Nephron (organoid): ENCODE measurements at regions not wholly inside any gene's neighbourhood (a gene's known extent, or its start where the extent isn't known, plus 50 kb on each side); places are given as distances from the start of the nearest gene placed in this dataset.

Experiments
- H3K27ac Mint-ChIP-seq, 3 experiments: 2 replicates each; pipeline ENCODE4 v1.8.0; 2020; ENCODE audit warnings: mixed read lengths in 3 of 3, mild to moderate bottlenecking in 2 of 3, moderate library complexity in 1 of 3
- H3K27me3 Mint-ChIP-seq: 2 replicates; pipeline ENCODE4 v1.8.0; 2021; ENCODE audit warnings: low read depth, mild to moderate bottlenecking, moderate library complexity, mixed read lengths
- H3K36me3 Mint-ChIP-seq: 2 replicates; pipeline ENCODE4 v1.8.0; 2020; ENCODE audit warnings: low read depth, mixed read lengths
- H3K4me1 Mint-ChIP-seq: 2 replicates; pipeline ENCODE4 v1.8.0; 2020; ENCODE audit warnings: mixed read lengths
- H3K4me3 Mint-ChIP-seq, 3 experiments: 2 replicates each; pipeline ENCODE4 v1.8.0; 2020; ENCODE audit warnings: mild to moderate bottlenecking in 3 of 3, mixed read lengths in 3 of 3, moderate library complexity in 2 of 3
- H3K9me3 Mint-ChIP-seq: 2 replicates; pipeline ENCODE4 v1.8.0; 2020; ENCODE audit warnings: mixed read lengths
- TF ChIP-seq, protein P1 (sequence below), 3 experiments: fragments of 200-600 bp; sonication (generic); IDR thresholded peaks; one replicate each; pipeline ENCODE4 v1.5.0; 2021; ENCODE audit warnings: antibody characterized with exemption in 3 of 3; ENCODE audit not compliant: unreplicated experiment in 3 of 3

DNA sequence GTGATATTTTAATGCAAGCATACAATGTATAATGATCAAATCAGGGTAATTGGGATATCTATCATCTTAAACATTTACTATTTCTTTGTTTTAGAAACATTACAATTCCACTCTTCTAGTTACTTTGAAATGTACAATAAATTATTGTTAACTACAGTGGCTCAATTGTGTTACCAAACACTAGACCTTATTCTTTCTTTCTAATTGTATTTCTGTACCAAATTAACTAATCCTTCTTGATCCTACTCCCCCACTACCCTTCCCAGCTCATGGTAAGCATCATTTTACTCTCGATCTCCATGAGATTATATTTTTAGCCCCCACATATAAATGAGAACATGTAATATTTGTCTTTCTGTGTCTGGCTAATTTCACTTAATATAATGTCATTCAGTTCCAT, 95.0 kb upstream of the MROH9 start:
- no peak overlapping the region for H3K27ac Mint-ChIP-seq
- no peaks in the 10 kb centered on the region for H3K4me1 Mint-ChIP-seq
- TF ChIP-seq, protein P1, sequence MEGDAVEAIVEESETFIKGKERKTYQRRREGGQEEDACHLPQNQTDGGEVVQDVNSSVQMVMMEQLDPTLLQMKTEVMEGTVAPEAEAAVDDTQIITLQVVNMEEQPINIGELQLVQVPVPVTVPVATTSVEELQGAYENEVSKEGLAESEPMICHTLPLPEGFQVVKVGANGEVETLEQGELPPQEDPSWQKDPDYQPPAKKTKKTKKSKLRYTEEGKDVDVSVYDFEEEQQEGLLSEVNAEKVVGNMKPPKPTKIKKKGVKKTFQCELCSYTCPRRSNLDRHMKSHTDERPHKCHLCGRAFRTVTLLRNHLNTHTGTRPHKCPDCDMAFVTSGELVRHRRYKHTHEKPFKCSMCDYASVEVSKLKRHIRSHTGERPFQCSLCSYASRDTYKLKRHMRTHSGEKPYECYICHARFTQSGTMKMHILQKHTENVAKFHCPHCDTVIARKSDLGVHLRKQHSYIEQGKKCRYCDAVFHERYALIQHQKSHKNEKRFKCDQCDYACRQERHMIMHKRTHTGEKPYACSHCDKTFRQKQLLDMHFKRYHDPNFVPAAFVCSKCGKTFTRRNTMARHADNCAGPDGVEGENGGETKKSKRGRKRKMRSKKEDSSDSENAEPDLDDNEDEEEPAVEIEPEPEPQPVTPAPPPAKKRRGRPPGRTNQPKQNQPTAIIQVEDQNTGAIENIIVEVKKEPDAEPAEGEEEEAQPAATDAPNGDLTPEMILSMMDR (IDR thresholded peaks at IDR 0.05; ENCODE audit: unreplicated experiment in 3 of 3): no peak
- no peak overlapping the region for H3K4me3 Mint-ChIP-seq
- H3K27me3 Mint-ChIP-seq: no peaks in the 10 kb centered on the region
- H3K9me3 Mint-ChIP-seq: no peaks in the 10 kb centered on the region
- no peaks in the 10 kb centered on the region for H3K36me3 Mint-ChIP-seq

DNA sequence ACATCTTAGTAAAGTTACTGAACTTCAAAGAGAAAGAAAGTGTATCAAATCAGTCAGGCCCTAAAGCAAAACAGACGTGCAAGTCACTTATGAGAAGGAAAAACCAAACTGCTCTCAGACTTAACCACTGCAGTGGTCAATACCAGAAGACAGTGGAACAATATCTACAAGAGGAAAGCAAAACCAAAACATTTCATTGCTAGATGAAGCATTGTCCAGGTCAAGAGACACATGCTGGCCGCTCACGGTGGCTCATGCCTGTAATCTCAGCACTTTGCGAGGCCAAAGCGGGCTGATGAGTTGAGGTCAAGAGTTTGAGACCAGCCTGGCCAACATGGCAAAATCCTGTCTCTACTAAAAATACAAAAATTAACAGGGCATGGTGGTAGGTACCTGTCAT, 82.0 kb upstream of the MROH9 start:
- no peaks in the 10 kb centered on the region for H3K36me3 Mint-ChIP-seq
- H3K4me3 Mint-ChIP-seq: no peak overlapping the region
- H3K27me3 Mint-ChIP-seq: no peaks in the 10 kb centered on the region
- H3K4me1 Mint-ChIP-seq: peaks cover 31% of the 10 kb centered on the region
- H3K27ac Mint-ChIP-seq: peak overlapping the region in 1 of 3 experiments; percentile 22
- TF ChIP-seq, protein P1 (IDR thresholded peaks at IDR 0.05; ENCODE audit: unreplicated experiment in 3 of 3): no peak
- no peaks in the 10 kb centered on the region for H3K9me3 Mint-ChIP-seq

DNA sequence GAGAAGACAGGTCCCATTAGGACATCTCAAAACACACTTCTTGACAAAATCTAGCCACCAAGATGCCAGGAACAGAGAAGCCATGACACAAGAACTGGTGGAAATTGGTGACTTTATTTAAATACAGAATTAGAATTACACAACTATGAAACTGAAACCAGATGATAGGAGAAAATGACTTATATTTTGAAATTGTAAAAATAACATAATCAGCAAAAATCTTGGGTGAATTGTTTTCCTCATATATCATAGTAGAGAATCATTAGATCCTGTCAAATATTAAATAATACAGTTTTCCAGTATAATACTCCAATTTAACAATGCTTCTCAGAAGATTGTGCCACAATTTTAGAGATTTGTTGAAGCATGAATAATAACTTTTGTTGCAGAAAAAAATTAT, 81.5 kb upstream of the MROH9 start:
- no peaks in the 10 kb centered on the region for H3K27me3 Mint-ChIP-seq
- peaks cover 31% of the 10 kb centered on the region for H3K4me1 Mint-ChIP-seq
- no peak overlapping the region for H3K27ac Mint-ChIP-seq
- TF ChIP-seq, protein P1 (IDR thresholded peaks at IDR 0.05; ENCODE audit: unreplicated experiment in 3 of 3): no peak
- no peaks in the 10 kb centered on the region for H3K9me3 Mint-ChIP-seq
- no peak overlapping the region for H3K4me3 Mint-ChIP-seq
- no peaks in the 10 kb centered on the region for H3K36me3 Mint-ChIP-seq

DNA sequence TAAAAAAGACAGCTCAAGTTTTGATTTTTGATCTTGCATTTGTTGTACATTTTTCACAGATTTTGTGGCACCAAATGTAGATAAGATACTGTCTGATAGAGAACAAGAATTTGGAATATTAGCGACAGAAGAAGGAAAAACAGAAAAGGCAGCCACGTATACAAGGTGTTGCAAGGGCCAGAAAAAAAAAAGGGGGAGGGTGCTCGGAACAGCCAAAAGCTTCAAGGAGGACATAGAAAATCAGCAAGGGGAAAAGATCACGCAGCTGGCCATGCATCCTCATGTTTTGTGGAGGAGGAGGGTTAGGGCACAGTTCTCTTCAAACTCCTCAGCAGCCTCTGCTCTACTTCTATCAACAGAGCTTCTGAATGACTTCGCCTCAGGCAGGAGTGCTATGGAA, 80.7 kb upstream of the MROH9 start:
- H3K4me1 Mint-ChIP-seq: peaks cover 31% of the 10 kb centered on the region
- H3K27me3 Mint-ChIP-seq: no peaks in the 10 kb centered on the region
- no peak overlapping the region for H3K4me3 Mint-ChIP-seq
- H3K36me3 Mint-ChIP-seq: no peaks in the 10 kb centered on the region
- H3K9me3 Mint-ChIP-seq: no peaks in the 10 kb centered on the region
- TF ChIP-seq, protein P1 (IDR thresholded peaks at IDR 0.05; ENCODE audit: unreplicated experiment in 3 of 3): no peak
- H3K27ac Mint-ChIP-seq: no peak overlapping the region

DNA sequence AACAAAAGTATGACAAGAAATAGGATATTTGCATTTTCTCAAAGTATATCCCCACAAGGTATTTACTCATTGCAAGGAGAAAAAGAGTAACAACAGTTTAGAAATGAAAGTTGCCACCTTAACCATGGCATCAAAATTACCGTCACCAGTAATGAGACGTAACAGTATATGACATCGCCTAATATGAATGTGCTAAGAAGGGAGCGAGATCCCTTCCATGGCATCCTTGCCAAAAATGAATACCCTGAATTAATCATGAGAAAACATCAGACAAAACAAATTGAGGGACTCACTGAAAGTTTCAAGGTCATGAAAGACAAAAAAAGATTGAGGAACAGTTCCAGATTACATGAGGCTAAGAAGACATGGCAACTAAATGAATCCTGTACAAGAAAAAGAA, 78.9 kb upstream of the MROH9 start:
- H3K4me1 Mint-ChIP-seq: peaks cover 31% of the 10 kb centered on the region

DNA sequence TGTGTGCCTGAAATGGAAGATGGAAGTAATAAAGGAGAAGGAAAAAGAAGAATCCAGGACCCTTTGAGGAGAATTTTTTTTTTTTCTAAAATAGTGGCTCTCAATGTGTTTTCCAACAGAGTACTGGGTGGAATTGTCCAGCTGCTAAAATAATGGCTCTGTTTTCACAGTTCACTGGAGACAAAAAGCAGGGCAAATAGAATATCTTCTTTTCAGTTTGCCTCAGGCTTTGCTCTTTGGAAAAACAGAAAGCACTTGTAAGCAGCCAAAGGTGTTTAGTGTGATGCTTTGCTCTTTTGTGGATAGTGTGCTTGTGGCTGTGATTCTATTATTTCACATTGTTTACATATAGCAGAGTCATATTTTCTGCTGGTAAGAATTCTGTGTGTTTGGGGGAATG, 77.4 kb upstream of the MROH9 start:
- Mint-ChIP-seq H3K9me3 (no peaks in the 10 kb centered on the region), H3K36me3 (no peaks in the 10 kb centered on the region), H3K27ac (no peak overlapping the region), H3K27me3 (no peaks in the 10 kb centered on the region), H3K4me1 (peaks cover 18% of the 10 kb centered on the region), H3K4me3 (no peak overlapping the region)
- TF ChIP-seq, protein P1 (IDR thresholded peaks at IDR 0.05; ENCODE audit: unreplicated experiment in 3 of 3): no peak

More for the DNA sequence above, 78.9 kb upstream of the MROH9 start:
- Mint-ChIP-seq H3K9me3 (no peaks in the 10 kb centered on the region), H3K36me3 (no peaks in the 10 kb centered on the region), H3K27me3 (no peaks in the 10 kb centered on the region), H3K27ac (no peak overlapping the region), H3K4me3 (no peak overlapping the region)
- TF ChIP-seq, protein P1 (IDR thresholded peaks at IDR 0.05; ENCODE audit: unreplicated experiment in 3 of 3): no peak
